NOMO-1 treated with dmso at 0.1 percent for 144 hours (cell line): ENCODE measurements at regions not wholly inside any gene's neighbourhood (a gene's known extent, or its start where the extent isn't known, plus 50 kb on each side); places are given as distances from the start of the nearest gene placed in this dataset.

Experiments
- DNase-seq: peaks from one replicate; lab custom pipeline; 2025; ENCODE audit not compliant: unreplicated experiment; lab: John Stamatoyannopoulos, UW

GRCh38 chr12:78684419-78684818, 180.2 kb upstream of the SYT1 start:
- DNase-seq, result no peak

DNA sequence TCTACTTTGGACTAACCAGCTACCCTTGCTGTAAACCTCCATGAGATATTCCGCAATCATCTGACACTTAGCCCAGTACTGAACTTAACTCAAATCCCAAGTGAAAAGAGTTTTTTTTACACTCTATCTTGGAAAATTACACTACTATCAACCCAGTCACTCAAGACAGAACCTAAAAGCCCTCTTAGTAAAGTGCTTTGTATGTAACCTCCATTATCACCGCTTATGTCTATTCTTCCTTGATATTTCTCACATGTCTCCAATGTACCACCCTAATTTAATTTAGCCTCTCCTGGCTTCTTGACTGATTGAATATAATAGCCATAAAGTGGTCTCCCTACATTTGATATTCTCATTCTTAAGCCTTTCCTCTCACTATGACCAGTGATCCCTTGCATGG, 168.8 kb upstream of the SYT1 start:
- DNase-seq, result no peak

DNA sequence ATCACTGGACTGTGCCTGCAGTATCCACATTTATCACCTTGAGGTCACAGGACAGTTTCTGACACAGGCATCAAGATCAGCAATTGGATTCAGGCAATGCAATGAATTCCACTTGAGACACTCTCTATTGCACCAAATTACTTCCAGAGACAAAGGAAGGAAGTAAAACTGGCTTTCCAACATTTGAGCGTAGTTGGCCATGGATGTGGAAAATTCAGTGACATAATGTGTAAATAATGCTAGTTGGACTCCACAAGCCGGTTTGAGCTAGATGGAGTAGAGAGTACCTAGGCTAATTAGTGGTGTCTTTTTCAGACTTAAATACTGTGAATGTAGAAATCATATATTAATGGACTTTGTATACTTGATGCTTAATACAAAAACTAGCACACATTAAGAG, 168.3 kb upstream of the SYT1 start:
- no peak for DNase-seq

- DNase-seq, result no peak
Measured at GRCh38 chr12:78697817-78698415, 166.7 kb upstream of the SYT1 start.

GRCh38 chr12:78698747-78699146, 165.8 kb upstream of the SYT1 start:
- DNase-seq, result no peak

DNA sequence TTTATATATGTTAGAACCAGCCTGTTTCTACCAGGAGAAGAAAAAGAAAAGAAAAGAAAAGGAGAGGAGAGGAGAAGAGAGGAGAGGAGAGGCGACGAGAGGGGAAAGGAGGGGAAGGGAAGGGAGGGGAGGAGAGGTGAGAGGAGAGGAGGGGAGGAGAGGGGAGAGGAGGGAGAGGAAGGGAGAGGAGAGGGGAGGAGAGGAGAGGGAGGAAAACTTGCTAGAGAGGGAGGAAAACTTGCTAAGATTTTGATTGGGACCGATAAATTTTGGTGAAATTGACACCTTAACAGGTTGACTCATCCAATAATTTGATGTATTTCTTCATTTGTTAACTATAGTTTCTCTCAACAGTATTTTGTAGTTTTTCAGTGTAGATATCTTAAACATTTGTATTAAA, 164.0 kb upstream of the SYT1 start:
- no peak for DNase-seq

- DNase-seq, result no peak
Measured at GRCh38 chr12:78703820-78704525, 160.6 kb upstream of the SYT1 start.

DNA sequence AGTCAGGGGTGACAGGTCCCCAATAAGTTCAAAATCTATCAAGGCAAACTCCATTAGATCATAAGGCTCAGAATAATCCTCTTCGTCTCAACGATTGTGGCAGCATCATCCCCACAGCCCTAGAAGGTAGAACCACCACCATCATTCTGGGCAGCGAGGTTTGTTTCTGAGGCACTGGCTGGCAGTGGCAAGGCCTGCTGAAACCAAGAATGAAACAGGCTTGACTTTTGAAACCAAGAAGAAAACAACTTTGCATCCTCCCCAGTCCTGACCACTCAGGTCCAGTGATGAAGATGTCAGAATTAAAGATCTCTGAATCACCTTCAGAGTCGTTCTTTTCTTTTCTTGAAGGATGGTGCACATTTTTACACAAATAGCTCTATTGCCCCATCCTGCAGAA, 152.6 kb upstream of the SYT1 start:
- DNase-seq, result no peak

DNA sequence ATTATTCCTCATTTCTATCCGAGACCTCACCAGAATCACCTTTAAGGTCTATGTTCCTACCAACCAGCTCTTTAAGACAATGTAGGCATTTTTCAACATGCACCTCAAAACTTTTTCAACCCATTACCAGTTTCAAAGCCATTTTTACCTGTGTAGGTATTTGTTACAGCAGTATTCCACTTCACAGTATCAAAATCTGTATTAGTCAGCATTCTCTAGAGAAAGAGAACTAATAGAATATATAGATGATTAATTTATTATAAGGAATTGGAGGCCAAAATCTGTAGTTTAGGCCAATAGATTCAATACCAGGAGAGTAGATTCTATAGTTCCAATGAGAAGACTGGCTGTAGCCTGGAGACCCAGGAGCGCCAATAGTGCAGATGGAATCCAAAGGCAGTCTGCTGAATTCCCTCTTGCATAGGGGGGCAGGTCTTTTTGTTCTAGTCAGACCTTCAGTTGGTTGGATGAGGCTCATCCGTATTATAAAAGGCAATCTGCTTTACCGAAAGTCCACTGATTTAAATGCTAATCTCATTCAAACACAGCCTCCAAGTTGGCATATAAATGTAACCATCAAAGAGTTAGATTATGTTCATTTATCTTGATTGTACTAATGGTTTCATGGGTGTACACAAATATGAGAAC, 151.6 kb upstream of the SYT1 start:
- no peak for DNase-seq

DNA sequence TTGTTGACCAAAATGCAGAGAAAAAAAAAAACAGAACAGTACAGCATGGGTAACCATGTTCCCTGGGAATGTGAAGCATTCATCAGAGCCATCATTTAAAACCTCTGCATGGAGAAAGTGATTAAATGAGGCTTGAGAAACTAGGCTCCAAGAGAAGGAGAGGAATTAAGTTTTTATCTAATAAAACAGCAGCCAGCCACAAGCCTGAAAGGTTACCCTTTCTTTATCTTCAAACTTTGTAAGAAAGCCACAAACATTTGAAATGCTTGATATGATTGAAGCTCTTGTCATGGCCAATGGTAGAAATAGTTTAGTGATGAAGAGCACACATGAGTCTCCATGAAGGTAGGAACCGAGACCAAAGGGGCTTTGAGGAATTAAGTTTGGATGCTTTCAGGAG, 144.9 kb upstream of the SYT1 start:
- DNase-seq, result no peak

- DNase-seq, result no peak
Measured at GRCh38 chr12:78721906-78722305, 142.7 kb upstream of the SYT1 start.

DNA sequence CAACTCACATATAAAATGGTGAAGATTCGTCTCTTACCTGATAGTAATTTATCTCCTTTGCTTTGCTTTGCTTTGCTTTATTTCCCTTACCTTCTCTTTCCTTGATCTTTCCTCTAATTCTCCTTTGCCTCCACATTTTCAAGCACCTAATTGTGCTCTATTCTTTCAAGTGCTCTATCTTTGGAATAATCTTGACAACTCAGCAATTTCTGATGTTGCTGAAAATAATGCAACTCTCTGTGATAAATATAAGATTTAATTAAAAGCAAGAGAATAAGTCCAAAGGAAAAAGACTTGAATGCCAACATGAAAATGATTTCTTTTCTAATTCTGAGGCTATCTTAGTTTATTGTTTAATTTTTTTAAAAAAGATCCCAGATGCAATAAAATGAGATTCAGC, 139.5 kb upstream of the SYT1 start:
- DNase-seq, result no peak

DNA sequence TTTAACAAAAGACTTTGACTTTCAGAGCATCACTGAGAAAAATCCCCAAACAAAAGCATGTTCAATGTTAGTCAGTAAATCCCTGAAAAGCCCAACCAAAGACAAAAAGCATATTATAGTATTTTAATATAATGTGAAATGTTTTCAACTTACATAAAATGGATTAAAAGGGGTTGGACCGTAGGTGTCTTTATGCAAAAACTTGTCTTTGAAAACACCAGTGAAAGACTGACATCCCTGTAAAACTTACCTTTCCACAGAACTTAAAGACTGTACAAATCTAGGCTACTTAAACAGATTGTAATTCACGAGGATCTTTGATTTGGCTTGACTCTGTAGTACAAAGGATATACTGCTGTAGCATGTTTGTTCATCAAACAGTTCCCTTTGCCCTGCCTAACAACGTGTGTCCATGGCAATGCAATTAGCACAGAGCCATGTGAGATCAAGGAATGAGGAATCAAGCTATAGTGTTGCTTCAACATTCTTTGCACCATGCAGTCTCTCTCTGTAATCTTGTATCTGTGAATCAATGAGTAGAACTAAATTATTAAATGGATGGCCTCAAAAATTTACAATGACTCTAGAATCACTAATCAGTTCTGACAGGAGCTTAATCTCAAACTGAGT, 138.5 kb upstream of the SYT1 start:
- no peak for DNase-seq

DNA sequence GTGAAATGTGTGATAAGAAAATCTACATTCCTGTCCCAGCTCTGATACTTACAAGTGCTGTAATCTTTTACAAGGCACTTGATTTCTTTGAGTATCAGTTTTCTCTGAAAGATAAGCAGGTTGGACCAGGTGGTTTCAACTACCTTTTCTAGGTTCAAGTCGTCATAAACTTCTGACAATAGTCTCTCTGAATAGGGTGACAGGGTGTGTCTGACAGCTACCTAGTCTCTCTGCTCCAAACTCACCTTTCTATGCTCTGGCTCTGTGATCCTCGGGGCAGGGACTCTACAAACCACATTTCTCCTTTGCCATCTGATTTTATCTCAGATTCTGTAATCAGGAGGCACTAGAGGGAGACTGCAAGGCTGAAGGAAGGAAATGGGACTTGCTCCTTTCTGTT, 137.7 kb upstream of the SYT1 start:
- DNase-seq, result no peak

GRCh38 chr12:78732481-78732880, 132.1 kb upstream of the SYT1 start:
- no peak for DNase-seq

DNA sequence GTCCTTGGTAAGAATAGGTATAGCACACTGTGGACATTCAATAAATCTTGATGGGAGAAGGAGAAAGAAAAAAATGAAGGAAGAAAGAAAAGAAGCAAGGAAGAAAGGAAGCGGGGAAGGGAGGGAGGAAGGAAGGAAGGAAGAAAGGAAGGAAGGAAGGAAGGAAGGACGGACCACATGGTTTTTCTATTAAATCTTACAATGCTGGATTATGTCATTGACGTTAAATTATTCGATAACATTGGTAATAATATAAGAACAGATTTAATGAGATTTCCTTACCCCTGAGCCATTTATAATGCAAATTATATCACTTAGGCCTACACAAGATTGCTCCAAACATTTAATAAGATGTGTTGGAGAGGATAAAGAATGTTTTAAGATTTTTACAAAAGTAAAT, 124.9 kb upstream of the SYT1 start:
- no peak for DNase-seq

GRCh38 chr12:78746001-78746400, 118.6 kb upstream of the SYT1 start:
- no peak for DNase-seq

- no peak for DNase-seq
Measured at GRCh38 chr12:78753058-78753457, 111.5 kb upstream of the SYT1 start.

GRCh38 chr12:78756936-78757335, 107.6 kb upstream of the SYT1 start:
- no peak for DNase-seq

DNA sequence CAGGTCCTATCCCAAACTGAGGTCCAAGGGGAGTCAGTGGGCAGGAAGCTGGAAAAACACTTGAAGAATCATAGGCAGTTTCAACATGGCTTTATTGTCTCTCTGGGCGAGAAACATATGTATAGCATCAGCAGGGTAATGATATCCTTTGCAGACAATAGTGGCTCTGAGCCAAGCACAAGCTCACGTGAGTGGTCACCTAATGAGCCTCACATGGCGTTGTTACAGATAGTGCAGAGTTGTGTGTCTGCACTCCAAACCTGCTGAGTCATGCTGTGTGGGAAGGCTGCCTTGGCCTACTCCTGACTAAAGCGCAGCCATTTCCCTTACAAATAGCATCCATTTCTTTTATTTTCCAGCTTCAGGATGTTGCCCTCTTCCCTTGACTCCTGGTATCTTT, 105.2 kb upstream of the SYT1 start:
- no peak for DNase-seq

- no peak for DNase-seq
Measured at GRCh38 chr12:78760906-78761305, 103.7 kb upstream of the SYT1 start.

DNA sequence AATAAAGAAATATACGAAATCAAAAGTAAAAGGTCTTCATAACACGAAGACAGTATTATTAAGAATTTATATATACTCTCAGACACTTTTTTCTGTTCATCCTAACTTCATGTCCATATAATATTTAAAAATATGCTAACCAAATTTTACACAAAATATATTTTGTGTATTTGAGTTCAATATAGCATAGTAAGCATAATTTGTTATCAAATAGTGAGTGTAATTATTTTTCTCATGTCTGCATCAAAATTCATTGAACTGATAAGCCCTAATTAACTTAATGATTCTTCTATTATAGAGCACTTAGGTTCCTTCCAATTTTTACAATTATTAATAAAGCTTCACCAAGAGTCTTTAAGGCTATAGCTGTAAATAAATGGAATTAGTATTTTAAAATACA, 99.7 kb upstream of the SYT1 start:
- no peak for DNase-seq
